H9 (cell line): ENCODE measurements at regions not wholly inside any gene's neighbourhood (a gene's known extent, or its start where the extent isn't known, plus 50 kb on each side); places are given as distances from the start of the nearest gene placed in this dataset.

ENCODE experiments used
- DNase-seq: peaks from one replicate; pipeline ENCODE4 v3.0.0-alpha.2; 2017
- H2AFZ ChIP-seq: one replicate; pipeline ENCODE4 v1.6.1; 2013; ENCODE audit warnings: mild to moderate bottlenecking, low read length, control low read depth, moderate library complexity
- H2AK5ac ChIP-seq: 2 replicates; pipeline ENCODE4 v1.6.1; 2013; ENCODE audit warnings: low read length, control low read depth, mixed read lengths; ENCODE audit not compliant: insufficient read length
- H2BK120ac ChIP-seq: one replicate; pipeline ENCODE4 v1.6.1; 2013; ENCODE audit warnings: low read depth, mild to moderate bottlenecking, low read length, control low read depth, inconsistent platforms; ENCODE audit not compliant: poor library complexity, severe bottlenecking
- H2BK12ac ChIP-seq: 2 replicates; pipeline ENCODE4 v1.6.1; 2013; ENCODE audit warnings: low read length, control low read depth, mixed read lengths, low read depth; ENCODE audit not compliant: insufficient read length
- H2BK15ac ChIP-seq: 2 replicates; pipeline ENCODE4 v1.6.1; 2013; ENCODE audit warnings: low read depth, low read length, control low read depth
- H2BK20ac ChIP-seq: one replicate; pipeline ENCODE4 v1.6.1; 2013; ENCODE audit warnings: low read depth, mild to moderate bottlenecking, low read length, control low read depth, inconsistent platforms; ENCODE audit not compliant: poor library complexity, severe bottlenecking
- H2BK5ac ChIP-seq: 2 replicates; pipeline ENCODE4 v1.6.1; 2013; ENCODE audit warnings: low read length, control low read depth, mixed read lengths; ENCODE audit not compliant: insufficient read length
- H3K14ac ChIP-seq: 2 replicates; pipeline ENCODE4 v1.6.1; 2013; ENCODE audit warnings: low read length, control low read depth; ENCODE audit not compliant: insufficient read depth
- H3K18ac ChIP-seq: 2 replicates; pipeline ENCODE4 v1.6.1; 2013; ENCODE audit warnings: low read depth, mild to moderate bottlenecking, mixed read lengths, low read length, control low read depth; ENCODE audit not compliant: insufficient read length
- H3K23ac ChIP-seq: 2 replicates; pipeline ENCODE4 v1.6.1; 2013; ENCODE audit warnings: low read length, control low read depth, mixed read lengths, low read depth; ENCODE audit not compliant: insufficient read length
- H3K23me2 ChIP-seq: 2 replicates; pipeline ENCODE4 v1.6.1; 2013; ENCODE audit warnings: low read depth, mild to moderate bottlenecking, mixed read lengths, low read length, control low read depth; ENCODE audit not compliant: insufficient read length, poor library complexity, severe bottlenecking
- H3K27ac ChIP-seq: 2 replicates; pipeline ENCODE4 v1.5.1; 2013; ENCODE audit warnings: low read length, control low read depth, mixed read lengths, low read depth; ENCODE audit not compliant: insufficient read length
- H3K27me3 ChIP-seq: 2 replicates; pipeline ENCODE4 v1.6.1; 2013; ENCODE audit warnings: low read length, control low read depth, inconsistent platforms; ENCODE audit not compliant: insufficient read depth
- H3K4ac ChIP-seq: 2 replicates; pipeline ENCODE4 v1.6.1; 2013; ENCODE audit warnings: low read depth, mild to moderate bottlenecking, control low read depth, inconsistent platforms, low read length, moderate library complexity
- H3K4me1 ChIP-seq: 2 replicates; pipeline ENCODE4 v1.6.1; 2013; ENCODE audit warnings: low read length, control low read depth, inconsistent platforms; ENCODE audit not compliant: insufficient read depth
- H3K4me2 ChIP-seq: 2 replicates; pipeline ENCODE4 v1.6.1; 2013; ENCODE audit warnings: low read length, control low read depth, mixed read lengths; ENCODE audit not compliant: insufficient read length, insufficient read depth
- H3K56ac ChIP-seq: 2 replicates; pipeline ENCODE4 v1.6.1; 2013; ENCODE audit warnings: low read depth, mild to moderate bottlenecking, mixed read lengths, low read length, control low read depth; ENCODE audit not compliant: insufficient read length
- H3K79me1 ChIP-seq: 2 replicates; pipeline ENCODE4 v1.6.1; 2013; ENCODE audit warnings: low read depth, mild to moderate bottlenecking, moderate library complexity, low read length, control low read depth, inconsistent platforms; ENCODE audit not compliant: insufficient read depth, poor library complexity, severe bottlenecking
- H3K79me2 ChIP-seq: 2 replicates; pipeline ENCODE4 v1.6.1; 2013; ENCODE audit warnings: low read length, control low read depth, inconsistent platforms; ENCODE audit not compliant: insufficient read depth
- H3K9ac ChIP-seq: 2 replicates; pipeline ENCODE4 v1.6.1; 2013; ENCODE audit warnings: low read length, control low read depth, mixed read lengths; ENCODE audit not compliant: insufficient read length; ENCODE audit errors: extremely low read depth
- H3K9me3 ChIP-seq: one replicate; pipeline ENCODE4 v1.6.1; 2013; ENCODE audit warnings: low read depth, low read length, inconsistent platforms; ENCODE audit not compliant: control insufficient read depth
- H3T11ph ChIP-seq: one replicate; pipeline ENCODE4 v1.6.1; 2013; ENCODE audit warnings: mild to moderate bottlenecking, low read length, control low read depth, inconsistent platforms
- H4K20me1 ChIP-seq: one replicate; pipeline ENCODE4 v1.6.1; 2013; ENCODE audit not compliant: control insufficient read depth, insufficient read length, insufficient read depth
- H4K5ac ChIP-seq: 2 replicates; pipeline ENCODE4 v1.6.1; 2013; ENCODE audit warnings: low read depth, mild to moderate bottlenecking, mixed read lengths, low read length, control low read depth; ENCODE audit not compliant: insufficient read length
- H4K8ac ChIP-seq: replicated peaks from 2 replicates; pipeline ENCODE4 v1.6.1; 2013; ENCODE audit warnings: low read length, control low read depth, mixed read lengths, low read depth; ENCODE audit not compliant: insufficient read length
- H4K91ac ChIP-seq: 2 replicates; pipeline ENCODE4 v1.6.1; 2013; ENCODE audit warnings: low read depth, mild to moderate bottlenecking, moderate library complexity, mixed read lengths, low read length, control low read depth; ENCODE audit not compliant: insufficient read length
- H3K27ac Mint-ChIP-seq, 3 experiments: 2 replicates in 2 of 3; 3 replicates in 1 of 3; pipeline ENCODE4 v1.8.0; 2020 to 2021; ENCODE audit warnings: mixed read lengths in 3 of 3, mild to moderate bottlenecking in 1 of 3, moderate library complexity in 1 of 3
- H3K27me3 Mint-ChIP-seq: 2 replicates; pipeline ENCODE4 v1.8.0; 2021; ENCODE audit warnings: low read depth, mild to moderate bottlenecking, moderate library complexity, mixed read lengths
- H3K36me3 Mint-ChIP-seq, 3 experiments: 2 replicates in 2 of 3; 3 replicates in 1 of 3; pipeline ENCODE4 v1.8.0; 2020 to 2021; ENCODE audit warnings: low read depth in 3 of 3, mixed read lengths in 3 of 3; ENCODE audit not compliant: insufficient read depth in 1 of 3
- H3K4me1 Mint-ChIP-seq, 2 experiments: 2 replicates each; pipeline ENCODE4 v1.8.0; 2020; ENCODE audit warnings: mixed read lengths in 2 of 2
- H3K4me3 Mint-ChIP-seq, 2 experiments: 2 replicates in 1 of 2; 3 replicates in 1 of 2; pipeline ENCODE4 v1.8.0; 2020 to 2021; ENCODE audit warnings: mild to moderate bottlenecking in 2 of 2, mixed read lengths in 2 of 2, moderate library complexity in 1 of 2
- H3K9me3 Mint-ChIP-seq, 2 experiments: 2 replicates in 1 of 2; 3 replicates in 1 of 2; pipeline ENCODE4 v1.8.0; 2020; ENCODE audit warnings: mild to moderate bottlenecking in 2 of 2, mixed read lengths in 2 of 2, moderate library complexity in 1 of 2
- WGBS: extraction: QIAGEN DNeasy Blood & Tissue Kit; methylation state at CpG from one replicate; pipeline ENCODE4 v1.1.7; 2013; ENCODE audit warnings: missing lambda C conversion rate, low lambda C conversion rate, mixed read lengths; ENCODE audit not compliant: insufficient read length; ENCODE audit errors: extremely low coverage; 5-methylcytosine and 5-hydroxymethylcytosine counted together
- TF ChIP-seq, protein P1 (sequence below): fragments of 200-600 bp; sonication (generic); conservative IDR thresholded peaks from 3 replicates; pipeline ENCODE4 v1.8.0; 2021; ENCODE audit warnings: antibody characterized with exemption, mild to moderate bottlenecking

DNA sequence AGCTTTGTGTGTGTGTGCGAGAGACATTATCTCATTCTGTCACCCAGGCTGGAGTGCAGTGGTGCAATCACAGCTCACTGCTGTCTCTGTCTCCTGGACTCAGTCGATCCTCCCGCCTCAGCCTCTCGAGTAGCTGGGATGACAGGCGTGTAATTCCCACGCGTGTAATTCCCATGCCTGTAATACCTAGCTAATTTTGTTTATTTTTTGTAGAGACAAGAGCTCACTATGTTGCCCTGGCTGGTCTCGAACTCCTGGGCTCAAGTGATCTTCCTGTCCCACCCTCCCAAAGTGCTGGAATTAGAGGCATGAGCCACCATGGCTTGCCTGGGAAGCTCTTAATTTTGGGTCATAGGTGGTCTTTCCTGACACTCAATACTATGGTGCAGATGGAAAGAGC is 205.3 kb upstream of the TNRC6C start:
- Histone ChIP-seq H3K4me2 (no peak overlapping the region), H3K23me2 (no peaks in the 10 kb centered on the region), H3K27ac (no peak overlapping the region), H4K91ac (no peak overlapping the region), H3K27me3 (no peaks in the 10 kb centered on the region), H3K14ac (no peak overlapping the region), H3K4me1 (peaks cover 2% of the 10 kb centered on the region; the same call in 1 of the 2 replicates), H2BK120ac (no peak overlapping the region), H3K79me2 (no peaks in the 10 kb centered on the region), H4K20me1 (no peaks in the 10 kb centered on the region), H4K5ac (no peak overlapping the region), H2AFZ (no peak overlapping the region), H3K56ac (no peak overlapping the region), H3K18ac (no peak overlapping the region), H3K9me3 (no peaks in the 10 kb centered on the region), H3K4ac (no peak overlapping the region), H2AK5ac (no peak overlapping the region), H3K9ac (no peak overlapping the region), H3K23ac (no peak overlapping the region), H2BK15ac (no peak overlapping the region), H3T11ph (no peak overlapping the region), H2BK20ac (no peak overlapping the region), H4K8ac (no peak overlapping the region), H3K79me1 (no peaks in the 10 kb centered on the region), H2BK5ac (no peak overlapping the region), H2BK12ac (no peak overlapping the region)
- Mint-ChIP-seq H3K27me3 (peaks cover 29% of the 10 kb centered on the region), H3K9me3 (peaks cover 4 to 5% of the 10 kb centered on the region in 2 experiments; a peak in 4 of 5 replicates), H3K4me3 (no peak overlapping the region), H3K36me3 (0 out of 7 replicates have a peak, but pooled peaks cover 0 to under 1% (median 0%) of the 10 kb centered on the region in 3 experiments), H3K27ac (peak overlapping the region in 1 of 3 experiments; percentile 63; a peak in 2 of 7 replicates), H3K4me1 (peaks cover 12 to 31% of the 10 kb centered on the region in 2 experiments)
- DNase-seq = no peak
- TF ChIP-seq, protein P1, sequence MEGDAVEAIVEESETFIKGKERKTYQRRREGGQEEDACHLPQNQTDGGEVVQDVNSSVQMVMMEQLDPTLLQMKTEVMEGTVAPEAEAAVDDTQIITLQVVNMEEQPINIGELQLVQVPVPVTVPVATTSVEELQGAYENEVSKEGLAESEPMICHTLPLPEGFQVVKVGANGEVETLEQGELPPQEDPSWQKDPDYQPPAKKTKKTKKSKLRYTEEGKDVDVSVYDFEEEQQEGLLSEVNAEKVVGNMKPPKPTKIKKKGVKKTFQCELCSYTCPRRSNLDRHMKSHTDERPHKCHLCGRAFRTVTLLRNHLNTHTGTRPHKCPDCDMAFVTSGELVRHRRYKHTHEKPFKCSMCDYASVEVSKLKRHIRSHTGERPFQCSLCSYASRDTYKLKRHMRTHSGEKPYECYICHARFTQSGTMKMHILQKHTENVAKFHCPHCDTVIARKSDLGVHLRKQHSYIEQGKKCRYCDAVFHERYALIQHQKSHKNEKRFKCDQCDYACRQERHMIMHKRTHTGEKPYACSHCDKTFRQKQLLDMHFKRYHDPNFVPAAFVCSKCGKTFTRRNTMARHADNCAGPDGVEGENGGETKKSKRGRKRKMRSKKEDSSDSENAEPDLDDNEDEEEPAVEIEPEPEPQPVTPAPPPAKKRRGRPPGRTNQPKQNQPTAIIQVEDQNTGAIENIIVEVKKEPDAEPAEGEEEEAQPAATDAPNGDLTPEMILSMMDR = no peak
- no CpG with 5 or more reads among the region's 8 CpGs for WGBS
